BJ (cell line): ENCODE measurements at regions not wholly inside any gene's neighbourhood (a gene's known extent, or its start where the extent isn't known, plus 50 kb on each side); places are given as distances from the start of the nearest gene placed in this dataset.

Experiments used
- CTCF ChIA-PET: fragments of 350-600 bp; formaldehyde crosslinking; extraction: SDS; loops from one replicate; lab custom pipeline; 2021; ENCODE audit warnings: antibody characterized with exemption, inconsistent platforms; lab: Yijun Ruan, JAX
- POLR2A ChIA-PET: fragments of 300-600 bp; sonication (Branson Sonifier 250); formaldehyde crosslinking; extraction: SDS; loops from one replicate; lab custom pipeline; 2021; ENCODE audit warnings: antibody characterized with exemption; lab: Charles Lee
- DNase-seq: peaks from one replicate; pipeline ENCODE4 v3.0.0-alpha.2; 2011; ENCODE audit warnings: low read depth
- H3K27me3 ChIP-seq: 2 replicates; pipeline ENCODE4 v1.6.0; 2011; ENCODE audit warnings: low read length; ENCODE audit not compliant: control insufficient read depth, insufficient read depth
- H3K36me3 ChIP-seq: 2 replicates; pipeline ENCODE4 v1.5.1; 2011; ENCODE audit warnings: low read length; ENCODE audit not compliant: control insufficient read depth, insufficient read depth
- H3K4me3 ChIP-seq: 2 replicates; pipeline ENCODE4 v1.5.1; 2011; ENCODE audit warnings: low read depth, mild to moderate bottlenecking, control low read depth, low read length
- TF ChIP-seq, protein P1 (sequence below): IDR thresholded peaks from 2 replicates; pipeline ENCODE4 v1.5.1; 2011; ENCODE audit warnings: low read depth, mild to moderate bottlenecking, control low read depth, inconsistent platforms, low read length, moderate library complexity; ENCODE audit not compliant: insufficient read depth

- H3K27me3 ChIP-seq: no peaks in the 10 kb centered on the region
- TF ChIP-seq, protein P1, sequence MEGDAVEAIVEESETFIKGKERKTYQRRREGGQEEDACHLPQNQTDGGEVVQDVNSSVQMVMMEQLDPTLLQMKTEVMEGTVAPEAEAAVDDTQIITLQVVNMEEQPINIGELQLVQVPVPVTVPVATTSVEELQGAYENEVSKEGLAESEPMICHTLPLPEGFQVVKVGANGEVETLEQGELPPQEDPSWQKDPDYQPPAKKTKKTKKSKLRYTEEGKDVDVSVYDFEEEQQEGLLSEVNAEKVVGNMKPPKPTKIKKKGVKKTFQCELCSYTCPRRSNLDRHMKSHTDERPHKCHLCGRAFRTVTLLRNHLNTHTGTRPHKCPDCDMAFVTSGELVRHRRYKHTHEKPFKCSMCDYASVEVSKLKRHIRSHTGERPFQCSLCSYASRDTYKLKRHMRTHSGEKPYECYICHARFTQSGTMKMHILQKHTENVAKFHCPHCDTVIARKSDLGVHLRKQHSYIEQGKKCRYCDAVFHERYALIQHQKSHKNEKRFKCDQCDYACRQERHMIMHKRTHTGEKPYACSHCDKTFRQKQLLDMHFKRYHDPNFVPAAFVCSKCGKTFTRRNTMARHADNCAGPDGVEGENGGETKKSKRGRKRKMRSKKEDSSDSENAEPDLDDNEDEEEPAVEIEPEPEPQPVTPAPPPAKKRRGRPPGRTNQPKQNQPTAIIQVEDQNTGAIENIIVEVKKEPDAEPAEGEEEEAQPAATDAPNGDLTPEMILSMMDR: no peak
- no peaks in the 10 kb centered on the region for H3K36me3 ChIP-seq
- POLR2A ChIA-PET: no interaction called here
- DNase-seq: no peak
- CTCF ChIA-PET: no interaction called here
- H3K4me3 ChIP-seq: no peak overlapping the region
Measured at GRCh38 chr17:71937914-71938313, 182.9 kb upstream of the SOX9 start.

DNA sequence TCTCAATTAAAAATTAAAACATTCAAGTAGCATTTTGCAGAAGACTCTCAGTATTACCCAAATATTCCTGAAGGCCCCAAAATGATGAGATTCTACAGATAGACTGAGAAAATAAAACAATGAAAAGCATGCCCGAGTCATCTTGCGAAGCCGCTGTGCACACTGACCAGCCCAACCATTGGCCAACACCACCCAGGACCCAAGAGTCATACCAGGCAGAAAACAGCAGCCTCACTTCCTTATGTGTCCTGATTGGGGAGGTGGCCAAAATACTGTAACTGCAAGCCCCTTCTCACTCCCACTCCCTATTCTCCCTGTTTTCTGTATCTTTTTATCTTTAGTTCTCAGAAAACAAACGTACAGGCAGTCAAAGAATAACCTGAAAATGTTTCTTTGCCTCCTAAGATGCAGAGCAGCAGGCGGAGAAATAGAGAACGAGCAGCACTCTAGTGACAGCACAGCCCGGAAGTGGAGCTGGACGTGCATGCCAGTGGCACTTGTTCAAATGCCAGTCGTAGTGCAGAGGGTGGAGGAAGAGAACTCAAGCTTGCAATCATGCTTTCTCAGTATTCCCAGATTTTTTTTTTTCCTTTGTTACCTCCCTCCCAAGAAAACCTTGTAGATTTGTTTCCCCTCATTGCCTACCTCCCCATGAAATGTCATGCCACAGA is 182.3 kb upstream of the SOX9 start:
- Histone ChIP-seq H3K27me3 (no peaks in the 10 kb centered on the region), H3K4me3 (no peak overlapping the region), H3K36me3 (no peaks in the 10 kb centered on the region)
- POLR2A ChIA-PET: no interaction called here
- TF ChIP-seq, protein P1: no peak
- CTCF ChIA-PET: no interaction called here
- no peak for DNase-seq

DNA sequence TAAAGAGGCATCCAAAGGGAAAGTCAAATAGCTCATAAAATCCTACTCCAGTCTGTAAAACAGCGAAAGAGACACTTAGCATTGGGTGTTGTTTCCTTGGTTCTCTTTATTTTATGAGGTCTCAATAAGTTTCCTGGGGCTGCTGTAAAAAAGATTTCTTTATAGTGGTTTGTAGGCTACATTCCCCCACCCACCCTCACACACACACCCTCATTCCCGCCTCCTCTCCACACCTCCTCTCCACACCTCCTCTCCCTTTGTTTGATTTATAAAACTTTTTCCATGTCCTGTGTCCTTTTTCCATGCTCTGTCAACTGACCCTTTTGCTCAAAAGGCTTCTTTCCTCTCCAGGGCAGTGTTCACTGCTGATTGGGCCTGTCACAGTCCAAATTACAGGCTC is 178.9 kb upstream of the SOX9 start:
- TF ChIP-seq, protein P1: no peak
- Histone ChIP-seq H3K36me3 (no peaks in the 10 kb centered on the region), H3K4me3 (no peak overlapping the region), H3K27me3 (no peaks in the 10 kb centered on the region)
- ChIA-PET CTCF (no interaction called here), POLR2A (no interaction called here)
- DNase-seq: no peak

- Histone ChIP-seq H3K27me3 (no peaks in the 10 kb centered on the region), H3K4me3 (no peak overlapping the region), H3K36me3 (no peaks in the 10 kb centered on the region)
- TF ChIP-seq, protein P1: no peak
- CTCF ChIA-PET: no interaction called here
- POLR2A ChIA-PET: no interaction called here
- DNase-seq: no peak
Measured at GRCh38 chr17:71942626-71943025, 178.2 kb upstream of the SOX9 start.

DNA sequence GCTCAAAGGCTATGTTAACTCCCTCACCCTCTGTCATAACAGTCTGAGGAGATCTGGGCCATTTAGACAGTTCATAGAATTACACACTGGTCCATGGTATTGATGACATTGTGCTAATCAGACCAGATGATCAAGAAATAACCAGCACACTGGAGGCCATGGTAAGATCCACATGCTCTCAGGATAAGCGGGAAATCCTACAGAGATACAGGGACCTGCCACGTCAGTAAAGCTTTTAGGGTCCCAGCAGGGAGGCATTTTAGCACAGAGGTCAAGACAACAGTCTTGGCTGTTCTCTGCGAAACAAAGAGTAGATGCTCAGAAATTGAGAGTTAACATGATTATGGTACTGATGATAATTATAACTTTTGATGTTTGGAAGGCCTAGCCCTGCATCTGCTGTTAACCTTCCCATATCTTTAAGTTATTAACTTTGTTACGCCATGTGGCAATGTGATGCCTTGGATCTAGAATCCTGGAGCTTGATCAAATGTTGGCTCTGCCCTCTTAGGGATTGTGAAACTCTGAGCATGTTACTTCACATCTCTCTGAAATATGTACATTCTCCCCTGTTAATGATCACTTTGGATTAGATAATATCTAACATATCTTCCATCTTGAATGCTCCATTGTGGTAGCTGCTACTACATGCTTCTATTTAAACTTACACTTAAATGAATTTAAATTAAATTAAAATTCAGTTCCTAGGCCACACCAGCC is 172.0 kb upstream of the SOX9 start:
- POLR2A ChIA-PET: no interaction called here
- no peaks in the 10 kb centered on the region for H3K36me3 ChIP-seq
- TF ChIP-seq, protein P1: no peak
- DNase-seq: no peak
- H3K4me3 ChIP-seq: no peak overlapping the region
- H3K27me3 ChIP-seq: no peaks in the 10 kb centered on the region
- CTCF ChIA-PET: interaction anchor here (1.1 kb wide), 1 partner anchor 10 kb away, joined by 3 read pairs; no protein-coding TSS in a partner anchor
